ENCODE measurements at regions not wholly inside any gene's neighbourhood (a gene's known extent, or its start where the extent isn't known, plus 50 kb on each side); places are given as distances from the start of the nearest gene placed in this dataset.

GRCh38 chr3:150057227-150057626 lies 86.5 kb upstream of the PFN2 start:
- DNase-seq: no peak

- no peak for DNase-seq
Measured at GRCh38 chr3:150055332-150055731, 84.6 kb upstream of the PFN2 start.

DNA sequence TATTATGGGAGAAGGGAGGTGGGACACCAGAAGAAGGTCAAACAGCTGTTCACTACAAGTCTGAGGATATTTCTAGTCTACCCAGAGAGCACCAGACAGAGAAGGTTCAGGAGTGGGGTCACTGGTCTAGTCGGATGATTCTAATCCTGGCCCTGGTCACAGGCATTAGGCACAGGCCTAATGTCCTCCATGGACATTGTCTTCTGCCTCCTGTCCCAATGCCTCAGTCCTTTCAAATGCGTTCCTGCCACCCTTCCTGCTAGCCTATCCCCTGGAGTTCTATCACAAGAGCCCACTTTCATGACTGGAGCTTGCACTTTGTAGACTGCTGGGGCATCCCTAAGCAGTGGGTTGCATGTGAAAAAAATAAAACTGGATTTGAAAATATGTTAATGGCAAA lies 83.9 kb upstream of the PFN2 start:
- DNase-seq: no peak

DNA sequence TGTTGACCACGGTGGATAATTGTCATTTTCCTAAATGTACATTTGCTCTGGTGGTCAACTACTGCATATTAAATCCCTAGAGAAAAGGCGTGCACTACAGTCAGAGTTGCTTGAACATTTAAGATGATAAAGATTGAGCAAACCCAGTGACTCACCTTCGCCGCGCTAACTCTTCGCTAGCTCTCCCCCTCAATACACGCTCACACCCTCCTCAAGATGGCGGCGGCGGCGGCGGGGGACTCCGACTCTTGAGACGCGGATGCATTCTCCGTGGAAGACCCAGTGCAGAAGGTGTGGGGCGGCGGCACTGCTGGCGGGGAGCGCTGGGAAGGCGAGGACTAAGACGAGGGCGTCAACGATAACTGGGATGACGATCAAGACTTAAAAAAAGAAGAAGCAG lies 79.8 kb upstream of the PFN2 start:
- no peak for DNase-seq

DNA sequence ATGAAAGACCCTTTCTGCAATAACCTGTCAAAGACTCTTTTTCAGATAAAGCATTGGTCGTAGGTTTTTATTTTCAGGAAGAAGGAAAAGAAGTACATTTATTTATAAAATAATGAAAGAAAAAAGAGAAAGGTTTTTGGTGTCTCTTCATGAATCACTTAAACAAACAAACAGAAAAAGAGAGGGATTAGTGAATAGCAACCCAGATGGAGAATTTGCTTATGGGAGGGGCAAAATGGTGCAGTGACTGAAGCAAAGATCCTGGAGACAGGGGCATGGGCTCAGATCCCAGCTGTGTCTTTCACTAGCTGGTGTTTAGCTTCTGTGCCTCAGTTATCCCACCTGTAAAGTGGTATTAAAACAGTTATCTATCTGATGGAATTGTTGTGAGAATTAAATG lies 78.6 kb upstream of the PFN2 start:
- no peak for DNase-seq

GRCh38 chr3:150041877-150042276 lies 71.2 kb upstream of the PFN2 start:
- no peak for DNase-seq

DNA sequence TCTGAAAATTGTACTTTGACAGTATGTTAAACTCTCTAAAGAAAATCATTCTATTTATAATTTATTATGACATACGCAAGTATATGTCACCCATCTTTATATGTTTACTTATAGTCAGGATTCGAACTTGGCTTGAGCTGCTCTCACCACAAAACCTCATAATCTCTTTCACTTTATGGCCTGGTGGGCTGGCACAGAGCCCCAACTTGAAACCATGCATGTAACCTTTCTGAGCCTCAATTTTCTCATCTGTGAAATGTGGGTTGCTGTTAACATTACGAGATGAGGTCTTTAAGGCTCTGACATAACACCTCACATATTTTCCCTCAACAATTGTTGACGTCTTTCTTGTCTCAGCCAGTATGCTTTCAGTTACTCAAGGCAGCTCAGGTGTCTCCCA lies 69.4 kb upstream of the PFN2 start:
- no peak for DNase-seq

- no peak for DNase-seq
Measured at GRCh38 chr3:150038830-150039229, 68.1 kb upstream of the PFN2 start.

GRCh38 chr3:150036780-150037179 lies 66.1 kb upstream of the PFN2 start:
- no peak for DNase-seq

GRCh38 chr3:150035910-150036612 lies 65.4 kb upstream of the PFN2 start:
- DNase-seq: no peak

DNA sequence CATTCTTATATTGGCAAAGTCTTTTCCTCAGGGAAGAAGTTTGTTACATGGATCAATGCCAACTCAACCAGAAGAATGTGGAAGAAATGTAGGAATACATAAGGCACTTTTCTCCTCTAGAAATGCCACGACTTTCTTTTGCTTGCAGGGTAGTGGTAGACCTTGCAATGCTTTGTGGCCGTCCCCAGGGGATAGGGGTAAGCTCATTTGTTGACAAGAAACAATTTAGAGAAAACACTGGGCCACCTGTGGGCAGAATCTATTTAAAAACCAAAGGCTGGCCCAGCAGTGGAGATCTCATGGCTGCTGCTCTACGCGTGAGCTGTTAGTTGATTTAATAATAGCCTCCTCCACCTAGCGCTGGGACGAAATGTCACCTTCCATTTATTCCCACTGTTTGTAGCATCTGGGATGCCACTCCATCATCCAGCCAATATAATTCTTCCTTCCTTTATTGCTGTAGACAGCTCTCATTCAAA lies 64.6 kb upstream of the PFN2 start:
- DNase-seq: no peak

- DNase-seq: no peak
Measured at GRCh38 chr3:150033721-150034120, 63.0 kb upstream of the PFN2 start.

GRCh38 chr3:150030841-150031240 lies 60.1 kb upstream of the PFN2 start:
- DNase-seq: no peak

DNA sequence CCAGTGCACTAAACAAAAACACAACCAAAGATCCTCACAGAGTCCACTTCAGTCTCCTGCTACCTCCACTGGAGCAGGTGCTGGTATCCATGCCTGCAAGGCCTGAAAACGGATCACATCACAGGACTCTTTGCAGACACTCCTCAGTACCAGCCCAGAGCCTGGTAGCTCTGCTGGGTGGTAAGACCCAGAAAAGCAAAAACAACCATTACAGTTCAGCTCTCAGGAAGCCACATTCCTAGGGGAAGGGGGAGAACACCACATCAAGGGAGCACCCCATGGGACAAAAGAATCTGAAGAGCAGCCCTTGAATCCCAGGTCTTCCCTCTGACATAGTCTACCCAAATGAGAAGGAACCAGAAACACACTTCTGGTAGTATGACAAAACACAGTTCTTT lies 52.5 kb upstream of the PFN2 start:
- no peak for DNase-seq

GRCh38 chr3:150022381-150023238 lies 51.9 kb upstream of the PFN2 start:
- DNase-seq: no peak

DNA sequence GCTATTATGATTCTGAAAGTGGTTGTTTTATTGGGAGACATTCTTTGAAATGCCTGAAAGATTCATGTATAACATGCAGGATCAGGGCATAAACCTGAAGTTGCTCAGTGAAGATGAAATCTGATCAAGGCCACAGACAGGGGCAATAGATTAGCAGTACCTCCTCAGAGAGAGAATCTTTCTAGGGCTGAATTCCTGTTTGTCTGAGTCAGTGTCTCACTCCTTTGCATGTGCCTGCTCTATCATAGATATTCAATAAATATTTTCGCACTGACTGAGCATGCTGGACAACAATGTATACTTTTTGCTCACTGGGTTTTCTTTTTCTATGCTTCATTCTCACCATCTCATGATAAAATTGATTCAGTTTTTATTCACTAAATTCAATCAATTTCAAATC lies 49.8 kb upstream of the PFN2 start:
- DNase-seq: no peak

Data from NCI-H524 treated with DMSO at 0.1 percent for 48 hours (cell line).